ENCODE measurements at regions not wholly inside any gene's neighbourhood (a gene's known extent, or its start where the extent isn't known, plus 50 kb on each side); places are given as distances from the start of the nearest gene placed in this dataset.

DNA sequence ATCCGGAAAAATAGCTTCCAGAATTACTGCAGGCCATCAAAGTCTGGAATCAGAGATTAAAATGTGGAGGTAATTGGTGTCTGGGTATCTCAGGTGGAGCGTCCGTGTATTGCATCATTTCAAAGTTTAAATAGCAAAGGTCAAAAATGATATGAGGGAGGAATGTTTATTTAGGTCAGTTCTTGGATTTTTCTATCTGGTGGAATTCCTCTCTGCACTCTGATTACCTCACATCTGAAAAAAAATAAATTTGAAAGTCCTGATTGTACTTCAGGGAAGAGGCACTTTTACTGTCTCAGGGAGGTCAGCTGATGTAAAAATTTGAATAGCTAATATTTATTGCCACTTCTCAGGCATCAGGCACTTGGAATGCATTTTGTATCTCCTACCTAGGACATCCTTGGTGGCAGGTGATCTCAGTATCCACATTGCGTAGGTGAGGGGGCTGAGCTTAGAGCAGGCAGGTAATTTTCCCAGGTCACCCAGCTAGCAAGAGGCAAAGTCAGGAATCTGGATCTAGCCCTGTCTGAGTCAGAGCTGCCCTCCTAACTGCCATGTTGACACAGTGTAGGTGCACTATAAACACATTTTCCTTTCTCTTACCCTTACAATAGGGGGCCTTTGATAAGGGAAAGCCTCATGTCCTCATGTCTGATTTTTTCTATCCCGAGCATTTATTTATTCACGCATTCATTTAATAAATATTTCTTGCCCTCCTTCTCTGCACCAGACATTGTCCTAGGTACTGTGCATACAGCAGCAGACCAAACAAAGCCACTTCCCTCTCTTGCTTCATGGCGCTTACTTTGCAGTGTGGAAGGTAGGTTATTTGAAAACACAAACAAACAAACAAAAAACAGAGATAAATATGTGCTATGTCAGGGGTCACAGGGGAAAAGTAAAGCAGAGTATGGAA, 454.3 kb downstream of the HAPSTR1 start:
- DNase-seq (ENCODE audit: insufficient read length, low spot score) (no peak), FAIRE-seq (no peak)

DNA sequence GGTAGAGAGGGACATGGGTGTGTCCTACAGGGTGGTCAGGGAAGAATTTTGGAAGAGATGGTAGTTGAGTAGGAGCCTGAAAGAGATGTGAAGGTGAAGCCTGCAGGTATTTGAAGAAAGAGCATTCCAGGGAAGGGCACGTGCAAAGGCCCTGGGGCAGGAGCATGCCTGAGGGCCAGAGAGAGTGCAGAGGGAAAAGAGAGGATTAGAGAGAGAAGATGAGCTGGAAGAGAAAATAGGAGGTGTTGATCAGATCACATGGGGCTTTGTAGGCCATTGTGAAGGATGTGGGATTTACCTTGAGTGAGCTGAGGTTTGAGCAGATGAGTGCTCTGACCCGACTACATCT, 455.0 kb downstream of the HAPSTR1 start:
- FAIRE-seq (no peak), DNase-seq (ENCODE audit: insufficient read length, low spot score) (no peak)

DNA sequence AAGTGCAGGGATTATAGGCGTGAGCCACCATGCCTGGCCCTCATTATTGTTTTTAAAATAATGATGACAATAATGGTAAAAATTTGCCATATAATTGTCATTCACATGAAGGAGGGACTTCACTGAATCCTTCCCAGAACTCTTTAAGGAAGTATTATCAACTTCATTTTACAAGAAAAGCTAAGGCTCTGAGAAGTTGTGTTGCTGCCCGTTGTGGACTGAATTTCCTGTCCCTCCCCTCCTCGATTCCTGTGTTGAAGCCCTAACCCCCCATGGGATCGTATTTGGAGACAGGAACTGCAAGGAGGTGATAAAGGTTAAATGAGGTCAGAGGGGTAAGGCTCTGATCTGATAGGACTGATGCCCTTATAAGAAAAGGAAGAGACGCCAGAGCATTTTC, 458.0 kb downstream of the HAPSTR1 start:
- no peak for DNase-seq (ENCODE audit: insufficient read length, low spot score)

DNA sequence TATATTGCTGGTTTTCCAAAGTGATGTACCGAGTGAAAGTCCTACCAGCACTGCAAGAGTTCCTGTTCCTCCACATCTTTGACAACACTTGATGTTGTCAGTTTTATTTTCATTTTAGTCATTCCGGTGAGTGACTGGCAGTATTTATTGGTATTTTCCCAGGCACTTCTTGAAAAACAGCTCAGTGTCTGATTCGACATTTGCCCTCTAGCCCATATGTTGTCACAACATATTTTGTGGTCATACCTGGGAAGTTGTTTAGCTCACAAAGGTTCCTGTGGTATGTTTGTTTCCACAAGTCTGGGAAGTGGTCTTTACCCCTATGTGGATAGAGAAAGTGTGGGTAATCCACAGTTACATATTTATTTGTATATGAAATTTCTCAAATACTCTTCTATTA, 463.6 kb downstream of the HAPSTR1 start:
- DNase-seq (ENCODE audit: insufficient read length, low spot score) (no peak), FAIRE-seq (no peak)

More for the DNA sequence above, 458.0 kb downstream of the HAPSTR1 start:
- FAIRE-seq: no peak

DNA sequence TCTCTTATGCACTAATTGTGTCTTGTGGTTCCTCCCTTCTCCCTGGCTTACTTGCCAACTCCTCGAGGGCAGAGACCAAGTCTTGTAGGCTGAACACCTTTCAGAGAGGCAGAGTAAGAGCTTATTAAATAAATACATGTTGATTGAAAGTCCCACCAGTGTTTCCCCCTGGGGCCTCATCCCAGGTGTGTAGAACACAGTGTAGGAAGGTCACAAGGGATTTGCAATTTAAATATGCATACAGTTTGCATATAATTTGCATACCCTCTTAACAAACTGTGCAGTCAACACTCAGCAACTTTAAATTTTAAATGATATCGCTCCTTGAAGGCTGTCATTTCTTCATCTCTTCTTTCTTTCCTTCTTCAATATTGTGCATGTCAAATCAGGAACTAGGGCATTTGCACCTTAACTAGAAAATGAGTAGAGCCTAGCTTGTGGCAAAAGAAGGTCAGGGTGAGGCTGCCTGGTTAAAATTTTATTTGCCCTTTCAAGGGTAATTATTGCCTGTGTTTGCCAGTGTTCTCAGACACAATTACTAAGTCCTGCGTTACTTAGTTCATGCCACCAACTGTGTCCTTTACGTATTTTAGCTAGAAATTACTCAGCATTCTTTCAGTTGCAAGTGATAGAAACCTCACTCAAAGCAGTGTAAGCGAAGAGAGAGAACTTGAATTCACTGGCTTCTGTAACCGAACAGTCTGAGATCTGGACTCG, 465.7 kb downstream of the HAPSTR1 start:
- FAIRE-seq: no peak
- no peak for DNase-seq (ENCODE audit: insufficient read length, low spot score)

DNA sequence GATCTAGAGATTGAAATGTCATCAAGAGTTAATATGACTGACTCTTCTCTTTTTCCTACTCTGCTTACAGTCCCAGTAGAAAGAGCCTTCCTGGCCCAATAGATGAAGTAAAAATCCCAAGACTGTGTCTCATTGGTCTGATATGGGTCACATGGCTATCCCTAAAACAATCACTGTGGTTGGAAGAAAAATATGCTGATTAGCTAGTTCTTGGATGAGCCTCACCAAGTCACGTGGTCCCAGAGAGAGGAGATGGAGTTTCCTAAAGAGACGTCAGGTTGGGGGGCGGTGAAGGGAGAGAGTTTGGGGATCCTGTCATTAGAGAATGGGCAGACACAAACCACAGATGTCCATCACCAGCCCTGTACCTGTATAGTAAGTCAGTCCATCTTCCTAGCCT, 466.3 kb downstream of the HAPSTR1 start:
- DNase-seq (ENCODE audit: insufficient read length, low spot score): no peak
- FAIRE-seq: no peak

DNA sequence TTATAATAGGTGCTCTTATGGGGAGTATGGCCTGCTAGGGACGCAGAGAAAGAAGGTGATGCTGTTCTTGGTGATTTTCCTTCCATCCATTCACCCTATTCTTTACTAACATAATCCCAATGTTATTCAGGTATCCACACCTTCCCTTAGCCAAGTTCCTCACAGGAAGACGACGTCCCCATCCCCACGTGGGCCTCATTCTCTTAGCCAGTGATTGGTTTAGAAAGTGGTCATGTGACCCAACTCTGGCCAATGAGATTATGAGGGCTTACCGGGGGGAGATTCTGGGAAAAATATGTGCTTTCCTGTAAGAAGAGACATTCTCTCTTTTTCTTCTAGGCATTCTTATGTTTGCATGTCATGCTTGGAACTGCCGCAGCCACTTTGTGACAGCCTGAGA, 474.7 kb downstream of the HAPSTR1 start:
- no peak for DNase-seq (ENCODE audit: insufficient read length, low spot score)

DNA sequence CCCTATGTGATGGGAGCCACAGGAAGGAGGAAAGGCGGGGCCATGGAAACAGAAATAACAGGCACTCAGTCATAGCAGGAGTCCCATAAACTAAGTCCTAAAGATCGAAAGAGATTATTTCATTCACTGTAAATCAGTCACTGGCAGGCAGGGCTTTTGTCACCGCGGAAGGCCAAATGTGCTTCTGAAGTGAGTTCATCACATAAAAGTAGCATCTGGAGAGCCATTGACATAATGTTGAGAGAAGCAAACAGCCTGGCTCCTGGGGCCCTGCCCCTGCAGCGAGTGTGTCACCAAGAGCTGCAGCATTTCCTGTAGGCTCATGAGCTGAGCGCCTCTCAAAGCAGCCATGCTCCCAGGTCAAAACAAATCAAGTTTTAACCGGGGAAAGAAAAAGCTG, 476.2 kb downstream of the HAPSTR1 start:
- FAIRE-seq (no peak), DNase-seq (ENCODE audit: insufficient read length, low spot score) (no peak)

More for the DNA sequence above, 474.7 kb downstream of the HAPSTR1 start:
- FAIRE-seq: no peak

DNA sequence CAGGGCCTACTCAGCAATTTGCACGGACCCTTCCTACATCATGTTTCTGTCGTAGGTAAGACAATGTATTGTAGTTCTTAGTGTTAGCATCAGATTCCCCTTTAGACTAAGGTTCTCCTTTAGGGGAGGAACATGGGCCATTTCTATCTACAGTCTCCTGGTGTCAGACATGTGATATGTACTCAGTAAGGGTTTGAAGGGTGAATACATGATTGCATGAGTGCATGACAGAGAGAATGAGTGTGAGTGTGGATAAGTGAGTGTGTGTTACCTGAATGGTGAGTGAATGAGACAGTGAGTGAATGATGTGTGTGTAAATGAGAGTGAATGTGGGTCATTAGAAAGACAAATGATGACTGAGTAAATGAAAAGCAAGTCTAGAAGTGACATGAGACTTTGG, 476.8 kb downstream of the HAPSTR1 start:
- DNase-seq (ENCODE audit: insufficient read length, low spot score): no peak
- no peak for FAIRE-seq

DNA sequence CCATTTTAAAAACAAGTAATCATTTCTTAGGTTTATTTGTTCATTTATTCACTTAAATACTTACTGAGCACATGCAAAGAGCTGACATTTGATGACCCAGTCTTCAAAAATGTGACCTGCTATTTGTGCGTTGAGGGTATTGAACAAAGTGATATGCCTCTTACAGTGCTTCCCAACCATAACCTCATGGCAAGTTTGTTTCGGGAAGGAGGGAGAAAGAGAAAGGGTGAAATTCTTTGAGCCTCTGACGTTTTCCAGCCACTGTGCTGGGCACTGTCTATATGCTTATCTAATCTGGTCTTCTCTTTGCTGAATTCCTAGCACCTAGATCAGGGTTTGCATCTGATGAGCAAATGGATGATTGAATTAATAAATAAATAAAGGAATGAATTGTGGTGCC, 479.1 kb downstream of the HAPSTR1 start:
- FAIRE-seq (no peak), DNase-seq (ENCODE audit: insufficient read length, low spot score) (no peak)

DNA sequence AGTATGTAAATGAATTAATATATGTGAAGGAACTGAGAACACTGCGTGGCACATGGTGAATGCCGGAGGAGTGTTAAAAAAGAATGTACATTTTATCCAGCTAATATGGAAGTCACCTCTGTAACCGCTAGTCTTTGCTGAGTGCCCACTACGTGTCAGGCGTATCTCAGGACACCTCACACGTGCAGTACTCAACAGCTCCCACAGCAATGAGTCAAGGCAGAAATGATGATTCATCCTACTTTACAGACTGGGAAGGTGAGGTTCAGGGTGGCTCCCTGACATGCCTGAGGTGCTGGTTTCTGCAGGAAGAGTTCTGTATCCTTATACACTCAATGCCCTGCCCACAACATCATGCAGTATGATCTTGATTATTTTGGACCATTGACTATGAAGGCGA, 487.0 kb downstream of the HAPSTR1 start:
- DNase-seq (ENCODE audit: insufficient read length, low spot score): no peak
- no peak for FAIRE-seq

DNA sequence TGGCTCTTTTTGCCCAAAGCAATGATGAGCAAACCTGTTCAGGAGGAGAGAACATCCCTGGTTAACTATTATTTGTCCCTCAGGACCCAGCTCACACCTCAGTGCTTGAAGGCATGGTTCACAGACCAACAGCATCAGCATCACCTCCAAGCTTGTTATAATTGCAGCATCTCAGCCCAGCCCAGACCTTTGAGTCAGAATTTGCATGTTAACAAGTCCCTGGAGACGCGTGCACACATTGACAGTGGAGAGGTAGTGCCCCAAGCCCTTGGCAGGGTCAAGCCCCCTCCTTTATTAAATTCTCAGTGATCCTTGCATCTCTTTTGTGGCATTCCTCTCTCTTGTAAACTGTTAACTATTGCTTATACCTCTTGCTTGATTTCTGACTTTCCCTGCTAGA, 488.6 kb downstream of the HAPSTR1 start:
- no peak for FAIRE-seq
- no peak for DNase-seq (ENCODE audit: insufficient read length, low spot score)

DNA sequence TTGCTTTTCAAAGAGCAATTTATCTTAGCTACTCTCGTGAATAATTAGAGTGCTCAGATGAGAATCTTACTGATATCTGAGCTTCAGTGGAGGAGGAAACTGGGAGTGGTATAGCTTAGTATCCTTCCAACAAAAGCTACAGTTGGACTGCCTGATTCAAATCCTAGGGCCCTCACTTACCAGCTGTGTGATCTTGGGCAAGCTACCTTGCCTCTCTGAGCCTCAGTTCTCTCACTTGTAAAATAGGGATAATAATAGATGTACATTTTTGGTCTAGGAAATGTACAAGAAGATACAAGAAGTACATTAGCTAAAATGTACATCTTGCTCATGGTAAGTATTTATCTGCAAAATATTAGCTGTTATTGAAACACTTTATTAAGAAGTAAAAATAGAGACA, 502.0 kb downstream of the HAPSTR1 start:
- DNase-seq (ENCODE audit: insufficient read length, low spot score) (no peak), FAIRE-seq (no peak)

DNA sequence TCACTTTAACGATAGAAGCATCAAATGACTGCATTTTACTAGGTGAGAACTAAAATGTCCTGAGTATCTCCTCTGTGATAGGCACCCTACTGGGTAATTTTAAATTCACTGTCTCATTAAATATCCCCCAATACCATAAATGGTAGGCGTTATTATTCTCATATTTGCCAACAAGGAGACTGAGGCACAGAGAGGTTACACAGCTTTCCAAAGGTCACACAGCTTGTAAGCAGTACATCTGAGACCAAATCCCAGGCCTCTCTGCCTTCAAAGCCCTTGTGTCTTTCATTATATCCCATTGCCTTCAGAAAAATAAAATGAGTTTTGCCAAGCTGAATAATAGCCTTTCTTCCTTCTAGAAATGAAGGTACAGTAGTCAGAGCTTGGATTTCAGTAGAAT, 502.6 kb downstream of the HAPSTR1 start:
- no peak for FAIRE-seq

DNA sequence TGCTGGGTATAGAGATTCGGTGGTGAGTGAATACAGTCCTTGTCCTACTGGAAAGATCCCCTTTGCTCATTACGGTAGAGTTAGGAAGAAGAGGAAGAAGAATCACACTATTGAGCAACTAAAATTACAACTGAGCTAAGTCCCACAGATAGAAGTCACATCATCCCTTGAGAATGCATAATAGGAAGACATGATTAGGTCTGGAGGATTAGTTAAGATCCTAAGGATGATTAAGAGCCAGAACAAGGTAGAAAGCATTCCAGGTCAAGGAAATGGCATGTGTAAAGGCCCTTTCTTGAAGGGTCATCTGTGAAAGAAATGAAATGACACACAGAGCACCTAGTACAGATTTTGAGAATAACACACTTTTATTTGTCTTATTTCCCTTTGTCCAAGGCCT, 503.5 kb downstream of the HAPSTR1 start:
- FAIRE-seq (no peak), DNase-seq (ENCODE audit: insufficient read length, low spot score) (no peak)

More for the DNA sequence above, 502.6 kb downstream of the HAPSTR1 start:
- no peak for DNase-seq (ENCODE audit: insufficient read length, low spot score)

DNA sequence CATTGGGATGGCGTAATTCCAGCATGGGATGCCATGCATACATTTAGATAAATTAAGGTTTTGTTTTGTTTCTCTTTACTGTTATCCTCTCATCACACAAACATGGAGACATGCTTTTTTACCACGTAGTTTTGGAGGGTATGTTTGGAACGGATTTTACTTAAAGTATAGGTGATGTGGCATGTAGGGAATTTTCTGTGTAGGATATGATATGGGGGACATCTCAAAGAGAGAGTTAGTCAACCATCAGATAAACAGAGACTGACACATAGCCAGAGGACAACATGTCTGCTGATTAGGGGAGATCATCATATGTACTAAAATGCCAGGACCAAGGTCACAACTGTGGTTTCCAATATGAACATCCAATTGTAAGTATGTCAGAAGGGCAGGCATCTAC, 503.9 kb downstream of the HAPSTR1 start:
- FAIRE-seq: no peak

DNA sequence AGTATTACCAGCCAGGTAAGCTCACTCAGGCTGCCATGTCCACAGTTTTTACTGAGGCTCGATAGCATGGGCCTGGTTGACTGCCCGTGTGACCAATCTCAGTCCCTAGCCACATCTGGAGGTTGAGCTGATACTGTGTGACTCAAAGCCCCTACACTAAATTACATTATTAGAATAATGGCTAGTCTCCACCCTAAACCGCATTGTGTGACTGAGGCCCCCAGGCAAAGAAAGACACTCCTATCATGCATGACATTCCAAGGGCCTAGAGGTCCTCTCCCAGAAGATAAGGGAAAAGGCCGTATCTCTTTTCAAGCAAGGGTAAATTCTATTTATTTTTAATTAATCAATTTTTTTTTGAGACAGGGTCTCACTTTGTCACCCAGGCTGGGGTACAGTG, 505.3 kb downstream of the HAPSTR1 start:
- no peak for FAIRE-seq
- DNase-seq (ENCODE audit: insufficient read length, low spot score): no peak

More for the DNA sequence above, 503.9 kb downstream of the HAPSTR1 start:
- DNase-seq (ENCODE audit: insufficient read length, low spot score): no peak

DNA sequence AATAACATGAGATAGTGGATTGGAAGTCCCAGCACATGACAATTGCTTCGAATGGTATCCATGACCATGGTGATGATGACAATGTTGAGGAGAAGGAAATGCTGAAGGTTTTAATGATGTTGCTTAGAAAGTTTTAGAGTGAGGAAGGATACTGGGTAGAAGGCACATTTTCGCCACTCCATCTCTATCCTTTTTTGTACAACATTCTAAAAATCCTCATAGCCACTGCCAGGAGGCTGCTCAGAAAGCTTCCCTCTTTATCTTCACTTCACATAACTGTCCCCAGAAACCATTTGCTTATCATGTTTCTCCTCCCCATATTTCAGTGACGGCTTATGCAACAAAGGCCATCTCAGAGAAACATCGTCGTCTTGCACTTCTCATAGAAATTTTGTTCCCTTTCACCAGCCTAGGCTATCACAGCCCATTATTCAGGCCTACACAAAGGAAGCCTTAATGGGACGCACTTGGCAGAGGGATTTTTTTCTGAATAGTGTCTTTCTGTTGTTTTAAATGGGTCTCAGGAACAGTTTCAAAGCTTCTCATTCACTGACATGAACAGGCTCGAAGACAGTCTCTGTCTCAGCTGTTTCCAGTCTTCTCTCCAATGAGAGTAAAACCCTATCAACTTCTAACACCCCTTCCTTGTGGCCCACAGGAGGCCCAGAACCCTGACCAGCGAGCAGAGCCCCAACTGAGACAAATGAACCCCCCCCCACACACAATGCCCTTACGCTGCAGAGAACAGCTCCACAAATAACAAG, 506.7 kb downstream of the HAPSTR1 start:
- DNase-seq (ENCODE audit: insufficient read length, low spot score) (no peak), FAIRE-seq (no peak)

DNA sequence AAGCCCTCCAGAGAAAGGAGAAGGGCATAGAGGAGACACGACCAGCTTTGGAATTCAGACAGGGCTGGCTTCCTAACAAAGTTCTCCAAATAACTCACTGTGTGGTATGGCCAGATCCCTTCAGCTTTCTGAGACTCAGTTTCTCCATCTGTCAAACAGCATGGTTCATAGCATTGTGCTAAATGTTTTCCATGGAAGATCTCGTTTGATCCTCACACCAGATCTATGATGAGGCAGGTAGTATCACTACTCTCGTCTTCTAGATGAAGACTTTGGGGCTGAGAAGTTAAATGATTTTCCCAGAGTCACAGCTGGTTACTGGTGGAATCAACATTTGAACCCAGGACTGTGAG, 507.3 kb downstream of the HAPSTR1 start:
- DNase-seq (ENCODE audit: insufficient read length, low spot score): no peak

DNA sequence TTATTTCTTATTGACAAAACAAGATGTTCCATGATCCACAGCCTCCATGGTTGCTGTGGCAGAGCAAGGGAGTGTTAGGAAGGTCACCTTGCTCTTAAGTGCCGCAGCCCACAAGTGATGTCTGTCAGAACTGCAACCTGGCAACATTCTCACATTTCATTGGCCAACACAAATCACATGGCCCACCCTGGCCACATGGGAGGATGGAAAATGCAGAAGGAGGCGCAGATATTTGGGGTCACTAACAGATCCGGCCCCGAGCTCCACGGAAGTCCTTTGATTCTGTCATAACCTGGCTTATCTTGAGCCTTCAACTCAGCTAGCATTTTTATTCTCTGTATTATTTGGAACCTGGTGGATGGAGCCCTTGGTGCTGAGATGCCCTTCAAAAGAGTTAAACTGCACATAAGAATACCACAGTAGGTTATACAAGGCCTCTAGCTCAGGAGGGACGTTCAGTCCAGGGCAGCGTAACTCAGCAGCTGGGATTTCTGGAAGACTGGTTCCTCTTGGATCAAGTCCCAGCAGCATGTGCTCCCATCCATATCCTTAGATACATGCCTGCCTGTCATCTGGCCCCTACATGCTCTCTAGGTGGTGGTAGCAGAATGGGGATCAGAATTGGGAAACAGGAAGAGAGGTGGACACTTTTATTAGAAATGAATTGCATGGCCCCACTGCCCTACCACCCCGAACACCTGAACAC, 508.1 kb downstream of the HAPSTR1 start:
- no peak for FAIRE-seq
- DNase-seq (ENCODE audit: insufficient read length, low spot score): no peak

More for the DNA sequence above, 507.3 kb downstream of the HAPSTR1 start:
- FAIRE-seq: no peak

DNA sequence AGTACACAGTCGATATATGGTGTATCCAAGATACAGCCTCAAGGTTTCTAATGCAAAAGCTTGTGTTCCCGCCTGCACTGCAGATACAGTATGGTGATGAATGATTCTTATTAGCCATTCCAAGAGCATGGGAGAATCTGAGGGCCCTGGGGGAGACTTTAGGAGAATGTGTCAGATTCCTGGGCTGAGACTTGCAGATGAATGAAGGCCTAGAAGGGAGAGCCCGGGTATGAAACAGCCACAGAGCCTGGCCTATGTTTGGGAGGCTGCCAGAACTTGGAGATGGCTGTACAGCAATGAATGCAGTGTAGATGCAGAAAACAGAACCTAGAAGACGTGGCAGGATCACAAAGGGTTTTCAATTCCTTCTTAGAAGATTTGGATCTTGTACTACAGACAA, 510.7 kb downstream of the HAPSTR1 start:
- no peak for FAIRE-seq
- DNase-seq (ENCODE audit: insufficient read length, low spot score): no peak
